Neuronal stem cell (in vitro differentiated cells): ENCODE measurements at regions not wholly inside any gene's neighbourhood (a gene's known extent, or its start where the extent isn't known, plus 50 kb on each side); places are given as distances from the start of the nearest gene placed in this dataset.
A peak's percentile ranks its signal among the peaks of the same experiment; 100 is the strongest.

Experiments
- DNase-seq: peaks from one replicate; pipeline ENCODE4 v3.0.0-alpha.2; 2013; ENCODE audit warnings: low spot score
- H2AFZ ChIP-seq: one replicate; pipeline ENCODE4 v1.6.1; 2013; ENCODE audit warnings: mild to moderate bottlenecking, low read length, inconsistent platforms
- H2AK5ac ChIP-seq: 2 replicates; pipeline ENCODE4 v1.6.1; 2013; ENCODE audit warnings: low read depth, mild to moderate bottlenecking, inconsistent platforms, low read length, moderate library complexity, mixed read lengths
- H2BK120ac ChIP-seq: 2 replicates; pipeline ENCODE4 v1.6.1; 2013; ENCODE audit warnings: low read depth, mild to moderate bottlenecking, inconsistent platforms, low read length, moderate library complexity, mixed read lengths
- H2BK12ac ChIP-seq: one replicate; pipeline ENCODE4 v1.6.1; 2013; ENCODE audit warnings: low read length, inconsistent platforms
- H2BK15ac ChIP-seq: 2 replicates; pipeline ENCODE4 v1.6.1; 2013; ENCODE audit warnings: mild to moderate bottlenecking, low read length, inconsistent platforms, mixed read lengths
- H2BK5ac ChIP-seq: one replicate; pipeline ENCODE4 v1.6.1; 2013; ENCODE audit warnings: inconsistent platforms, mild to moderate bottlenecking, low read length, moderate library complexity
- H3K14ac ChIP-seq: one replicate; pipeline ENCODE4 v1.6.1; 2013; ENCODE audit warnings: low read length, inconsistent platforms
- H3K18ac ChIP-seq: 2 replicates; pipeline ENCODE4 v1.6.1; 2013; ENCODE audit warnings: low read length, inconsistent platforms
- H3K23ac ChIP-seq: 2 replicates; pipeline ENCODE4 v1.6.1; 2013; ENCODE audit warnings: low read depth, mild to moderate bottlenecking, mixed read lengths, low read length, inconsistent platforms; ENCODE audit not compliant: poor library complexity
- H3K27ac ChIP-seq: replicated peaks from 3 replicates; pipeline ENCODE4 v1.5.1; 2013; ENCODE audit warnings: low read length, inconsistent platforms
- H3K27me3 ChIP-seq, 3 experiments: 2 replicates each; pipeline ENCODE4 v1.6.1; 2013; ENCODE audit warnings: low read length in 3 of 3, mild to moderate bottlenecking in 2 of 3, inconsistent platforms in 1 of 3, low read depth in 1 of 3, mixed read lengths in 1 of 3, moderate library complexity in 1 of 3; ENCODE audit not compliant: control insufficient read depth in 3 of 3, insufficient read depth in 3 of 3
- H3K36me3 ChIP-seq, 2 donors: replicated peaks in 1 of 2; 2 replicates each; pipeline ENCODE4 v1.6.1; 2013; ENCODE audit warnings: low read length in 2 of 2; ENCODE audit not compliant: control insufficient read depth in 2 of 2, insufficient read depth in 2 of 2
- H3K4ac ChIP-seq: 2 replicates; pipeline ENCODE4 v1.6.1; 2013; ENCODE audit warnings: inconsistent platforms, mild to moderate bottlenecking, low read length, moderate library complexity
- H3K4me1 ChIP-seq, 2 donors: 1 replicate in 1 of 2; 2 replicates in 1 of 2; pipeline ENCODE4 v1.6.1; 2013; ENCODE audit warnings: low read length in 2 of 2, low read depth in 1 of 2; ENCODE audit not compliant: control insufficient read depth in 2 of 2, insufficient read depth in 1 of 2
- H3K4me2 ChIP-seq: one replicate; pipeline ENCODE4 v1.6.1; 2013; ENCODE audit warnings: mild to moderate bottlenecking, low read length, inconsistent platforms; ENCODE audit not compliant: insufficient read depth, poor library complexity, severe bottlenecking
- H3K4me3 ChIP-seq, 2 donors: 2 replicates each; pipeline ENCODE4 v1.5.1; 2013; ENCODE audit warnings: low read length in 2 of 2, mild to moderate bottlenecking in 2 of 2, inconsistent platforms in 1 of 2, moderate library complexity in 1 of 2
- H3K79me1 ChIP-seq: one replicate; pipeline ENCODE4 v1.6.1; 2013; ENCODE audit warnings: low read depth, mild to moderate bottlenecking, inconsistent platforms, low read length, moderate library complexity
- H3K9ac ChIP-seq: one replicate; pipeline ENCODE4 v1.6.1; 2013; ENCODE audit warnings: mild to moderate bottlenecking, low read depth, low read length, inconsistent platforms; ENCODE audit not compliant: poor library complexity
- H3K9me3 ChIP-seq, 2 donors: replicated peaks in 1 of 2; 2 replicates each; pipeline versions ENCODE3 to v1.6.1; 2013; ENCODE audit warnings: low read length in 2 of 2, mild to moderate bottlenecking in 2 of 2, inconsistent platforms in 1 of 2, low read depth in 1 of 2, mixed read lengths in 1 of 2, moderate library complexity in 1 of 2; ENCODE audit not compliant: control insufficient read depth in 2 of 2, insufficient read depth in 1 of 2
- H4K8ac ChIP-seq: one replicate; pipeline ENCODE4 v1.6.1; 2013; ENCODE audit warnings: low read depth, mild to moderate bottlenecking, inconsistent platforms, low read length, moderate library complexity
- H4K91ac ChIP-seq: one replicate; pipeline ENCODE4 v1.6.1; 2013; ENCODE audit warnings: low read length, low read depth, mild to moderate bottlenecking, inconsistent platforms; ENCODE audit not compliant: poor library complexity
- WGBS, 2 donors: extraction: QIAGEN DNeasy Blood & Tissue Kit; methylation state at CpG; one replicate each; pipeline ENCODE4 v1.1.7; 2013; ENCODE audit warnings: missing lambda C conversion rate in 2 of 2, mixed read lengths in 1 of 2; ENCODE audit not compliant: insufficient read length in 2 of 2, insufficient replicate concordance in 1 of 2; ENCODE audit errors: extremely low coverage in 2 of 2; 5-methylcytosine and 5-hydroxymethylcytosine counted together

DNA sequence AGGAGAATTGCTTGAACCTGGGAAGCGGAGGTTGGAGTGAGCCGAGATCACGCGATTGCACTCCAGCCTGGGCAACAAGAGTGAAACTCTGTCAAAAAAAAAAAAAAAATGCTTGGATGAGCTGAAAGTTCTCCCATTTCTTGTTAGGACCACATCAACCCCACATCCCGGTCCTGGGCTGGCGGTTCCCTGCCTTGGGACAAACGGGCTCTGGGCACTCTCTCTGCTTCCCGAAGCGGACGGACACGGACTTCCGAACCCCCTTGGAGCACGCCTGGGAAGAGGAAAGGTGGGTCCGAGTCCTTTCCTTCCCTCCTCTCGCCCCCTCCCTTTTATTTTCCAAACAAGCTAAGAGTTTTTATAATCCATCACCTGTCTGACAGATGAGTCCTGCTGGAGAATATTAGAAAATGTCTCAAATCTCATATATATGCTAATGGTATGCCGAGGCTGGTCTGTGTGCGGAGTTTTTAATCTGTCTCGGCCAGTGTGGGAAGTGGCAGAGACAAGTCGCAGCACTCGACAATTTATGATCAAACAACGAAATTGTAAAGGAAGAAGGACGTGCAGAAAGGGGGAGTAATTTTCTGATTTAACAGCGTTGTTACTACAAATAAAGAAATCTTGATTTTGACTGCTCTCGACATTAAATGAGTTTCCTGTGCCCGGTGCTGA, 257.9 kb upstream of the IRX4 start:
- Histone ChIP-seq H4K91ac (no peak overlapping the region), H3K4me2 (no peak overlapping the region), H3K18ac (no peak overlapping the region), H3K9ac (no peak overlapping the region), H4K8ac (no peak overlapping the region), H3K4me1 (peaks cover 3% of the 10 kb centered on the region in 2 donors), H3K27me3 (no peaks in the 10 kb centered on the region), H3K79me1 (no peaks in the 10 kb centered on the region), H2BK120ac (no peak overlapping the region), H3K4ac (no peak overlapping the region), H2BK12ac (no peak overlapping the region), H3K9me3 (peaks cover 9 to 13% of the 10 kb centered on the region in 2 donors), H2AK5ac (no peak overlapping the region), H2BK5ac (no peak overlapping the region), H2BK15ac (no peak overlapping the region), H3K4me3 (no peak overlapping the region), H3K36me3 (no peaks in the 10 kb centered on the region), H3K23ac (no peak overlapping the region), H3K27ac (no peak overlapping the region), H3K14ac (no peak overlapping the region), H2AFZ (no peak overlapping the region)
- WGBS, 2 donors, result no CpG with 5 or more reads among the region's 25 CpGs
- no peak for DNase-seq

DNA sequence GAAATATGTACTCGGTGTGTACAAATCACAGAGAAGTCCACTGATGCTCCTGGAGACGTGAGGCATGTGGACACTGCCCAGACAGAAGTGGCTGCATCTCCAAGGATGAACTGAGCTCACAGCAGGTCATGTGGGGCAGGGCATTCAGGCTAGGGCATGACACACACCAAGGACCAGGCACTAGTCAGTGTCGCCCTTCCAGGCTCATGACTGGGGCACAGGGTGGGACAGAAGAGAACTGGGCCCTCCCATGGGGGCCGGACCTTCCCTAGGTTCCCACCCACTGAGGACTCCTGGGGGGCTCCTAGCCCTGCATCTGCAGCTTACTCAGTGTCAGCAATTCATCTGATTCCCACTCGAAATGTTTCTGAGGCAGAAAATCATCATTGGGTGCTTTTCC, 256.8 kb upstream of the IRX4 start:
- H3K23ac ChIP-seq, result no peak overlapping the region
- H3K9me3 ChIP-seq, result peaks cover 6 to 7% of the 10 kb centered on the region in 2 donors
- H3K4ac ChIP-seq, result no peak overlapping the region
- no peak overlapping the region for H3K27ac ChIP-seq
- no peaks in the 10 kb centered on the region for H3K27me3 ChIP-seq
- no peak overlapping the region for H4K8ac ChIP-seq
- no peak overlapping the region for H4K91ac ChIP-seq
- no peak overlapping the region for H2BK5ac ChIP-seq
- no peak overlapping the region for H2AFZ ChIP-seq
- no peak overlapping the region for H2BK12ac ChIP-seq
- H3K9ac ChIP-seq, result peak overlapping the region; percentile 47
- no peak overlapping the region for H2BK15ac ChIP-seq
- WGBS, 2 donors, result no CpG with 5 or more reads among the region's 5 CpGs
- H3K4me3 ChIP-seq, result no peak overlapping the region
- peaks cover 3 to 11% of the 10 kb centered on the region in 2 donors for H3K4me1 ChIP-seq
- H3K36me3 ChIP-seq, result no peaks in the 10 kb centered on the region
- H3K79me1 ChIP-seq, result no peaks in the 10 kb centered on the region
- H2BK120ac ChIP-seq, result no peak overlapping the region
- H3K14ac ChIP-seq, result no peak overlapping the region
- no peak overlapping the region for H3K4me2 ChIP-seq
- H2AK5ac ChIP-seq, result no peak overlapping the region
- no peak for DNase-seq
- no peak overlapping the region for H3K18ac ChIP-seq

DNA sequence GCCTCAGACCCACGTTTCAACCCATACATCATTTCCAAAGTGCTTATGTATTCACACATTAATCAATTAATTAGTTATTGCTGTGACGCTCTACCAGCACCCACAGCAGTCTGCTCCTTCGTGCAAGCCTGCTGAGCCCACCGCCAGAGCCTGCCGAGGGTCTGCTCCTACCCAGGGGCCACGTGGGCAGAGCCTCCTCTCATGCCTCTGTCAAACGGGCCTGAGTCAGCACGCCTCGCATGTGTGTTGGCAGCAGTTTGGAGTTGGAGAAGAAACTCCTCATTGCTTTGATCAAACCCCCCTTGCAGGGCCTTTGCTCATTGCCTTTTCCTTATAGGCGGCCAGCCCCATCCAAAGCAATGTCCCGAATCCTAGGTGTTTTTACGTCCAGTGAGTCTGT, 256.2 kb upstream of the IRX4 start:
- Histone ChIP-seq H3K4ac (no peak overlapping the region), H3K4me3 (no peak overlapping the region), H3K27ac (no peak overlapping the region), H3K36me3 (no peaks in the 10 kb centered on the region), H4K8ac (no peak overlapping the region), H2AK5ac (no peak overlapping the region), H3K18ac (no peak overlapping the region), H3K14ac (no peak overlapping the region), H3K79me1 (no peaks in the 10 kb centered on the region), H3K9me3 (peaks cover 1 to 2% of the 10 kb centered on the region in 2 donors), H2BK120ac (no peak overlapping the region), H3K23ac (no peak overlapping the region), H2BK5ac (no peak overlapping the region), H3K27me3 (no peaks in the 10 kb centered on the region), H2BK12ac (no peak overlapping the region), H3K4me2 (no peak overlapping the region), H2AFZ (no peak overlapping the region), H2BK15ac (no peak overlapping the region), H4K91ac (no peak overlapping the region), H3K9ac (no peak overlapping the region), H3K4me1 (peaks cover 3 to 12% of the 10 kb centered on the region in 2 donors)
- DNase-seq, result no peak
- WGBS, 2 donors, result no CpG with 5 or more reads among the region's 12 CpGs

DNA sequence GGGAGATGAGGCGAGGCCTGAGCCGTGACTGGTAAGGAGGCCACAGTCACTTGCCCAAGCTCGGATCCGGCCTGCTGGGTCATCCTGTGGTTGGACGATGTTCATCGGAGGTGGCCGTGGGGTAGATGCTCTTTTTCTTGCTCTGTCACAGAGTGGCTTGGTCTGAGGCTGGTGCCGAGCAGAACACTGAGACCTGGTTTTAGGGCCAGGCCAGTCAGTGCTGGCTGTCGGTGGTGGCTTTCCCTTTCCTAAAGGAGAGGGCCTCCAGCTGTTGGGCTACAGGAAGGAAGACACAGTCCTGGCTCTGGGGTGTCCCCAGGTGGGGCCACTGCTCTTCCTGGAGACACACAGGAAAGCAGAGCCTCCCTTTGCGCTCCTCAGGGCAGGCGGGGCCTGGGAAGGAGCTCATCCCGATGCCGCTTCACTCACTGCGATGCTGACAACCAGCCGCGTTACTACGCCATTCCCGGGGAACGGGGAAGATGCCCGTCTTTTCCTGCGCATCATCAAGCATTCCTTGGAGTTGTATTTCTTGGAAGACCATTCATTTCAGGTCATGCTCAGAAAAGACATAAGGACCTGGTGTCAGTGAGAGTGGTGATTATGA, 254.8 kb upstream of the IRX4 start:
- WGBS, 2 donors, result no CpG with 5 or more reads among the region's 21 CpGs

More for the DNA sequence above, 254.8 kb upstream of the IRX4 start:
- H3K4ac ChIP-seq, result no peak overlapping the region
- no peak overlapping the region for H2AFZ ChIP-seq
- H3K36me3 ChIP-seq, result no peaks in the 10 kb centered on the region
- no peak overlapping the region for H2BK120ac ChIP-seq
- H4K91ac ChIP-seq, result no peak overlapping the region
- H3K27ac ChIP-seq, result no peak overlapping the region
- H3K4me3 ChIP-seq, result no peak overlapping the region
- no peak overlapping the region for H2BK15ac ChIP-seq
- H4K8ac ChIP-seq, result no peak overlapping the region
- no peak overlapping the region for H3K9ac ChIP-seq
- H3K4me1 ChIP-seq, result peaks cover 3 to 12% of the 10 kb centered on the region in 2 donors
- no peak overlapping the region for H2BK12ac ChIP-seq
- no peak for DNase-seq
- H2BK5ac ChIP-seq, result no peak overlapping the region
- H3K18ac ChIP-seq, result peak overlapping the region; percentile 25
- H3K23ac ChIP-seq, result no peak overlapping the region
- no peaks in the 10 kb centered on the region for H3K27me3 ChIP-seq
- no peaks in the 10 kb centered on the region for H3K79me1 ChIP-seq
- no peak overlapping the region for H3K14ac ChIP-seq
- H3K9me3 ChIP-seq, result peaks cover 0 to 2% of the 10 kb centered on the region in 2 donors
- H3K4me2 ChIP-seq, result no peak overlapping the region
- peak overlapping the region; percentile 18 for H2AK5ac ChIP-seq
